ENCODE measurements at regions not wholly inside any gene's neighbourhood (a gene's known extent, or its start where the extent isn't known, plus 50 kb on each side); places are given as distances from the start of the nearest gene placed in this dataset.
"Not testable (repeated sequence)": the region's sequence is repeated elsewhere in the genome, so short reads cannot be mapped to it uniquely, and the experiment has no call there.

DNA sequence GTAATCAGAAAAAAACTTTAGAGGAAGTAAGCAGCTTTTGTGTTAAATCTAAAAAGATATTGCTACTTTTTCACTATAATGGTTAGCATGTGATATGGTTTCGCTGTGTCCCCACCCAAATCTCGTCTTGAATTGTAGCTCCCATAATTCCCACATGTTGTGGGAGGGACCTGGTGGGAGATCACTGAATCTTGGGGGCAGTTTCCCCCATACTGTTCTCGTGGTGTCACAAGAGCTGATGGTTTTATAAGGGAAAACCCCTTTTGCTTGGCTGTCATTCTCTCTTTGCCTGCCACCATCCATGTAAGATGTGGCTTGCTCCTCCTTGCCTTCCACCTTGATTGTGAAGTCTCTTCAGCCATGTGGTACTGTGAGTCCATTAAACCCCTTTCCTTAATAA lies 117.1 kb downstream of the KCNJ2 start:
- Mint-ChIP-seq H3K9me3 (peaks cover 0 to 4% (median 3%) of the 10 kb centered on the region in 7 donors), H3K4me1 (no peaks in the 10 kb centered on the region), H3K4me3 (no peak overlapping the region), H3K27me3 (no peaks in the 10 kb centered on the region), H3K36me3 (no peaks in the 10 kb centered on the region), H3K27ac (no peak overlapping the region)
- no peak overlapping the region for H3K27ac ChIP-seq (ENCODE audit: insufficient read depth, low read length, poor library complexity, severe bottlenecking)
- H3K4me3 ChIP-seq (ENCODE audit: low read depth, low read length), result no peak overlapping the region
- no peaks in the 10 kb centered on the region for H3K9me3 ChIP-seq (ENCODE audit: control insufficient read depth in 2 of 2, low read length in 2 of 2)
- H3K27me3 ChIP-seq (ENCODE audit: control insufficient read depth, insufficient read depth, low read length), result no peaks in the 10 kb centered on the region
- DNase-seq, result no peak
- no peaks in the 10 kb centered on the region for H3K36me3 ChIP-seq (ENCODE audit: control insufficient read depth, insufficient read depth, low read length)
- ATAC-seq (ENCODE audit: low read depth in 2 of 2), result no peak
- no peaks in the 10 kb centered on the region for H3K4me1 ChIP-seq (ENCODE audit: control insufficient read depth, insufficient read depth, low read length, poor library complexity, severe bottlenecking)

DNA sequence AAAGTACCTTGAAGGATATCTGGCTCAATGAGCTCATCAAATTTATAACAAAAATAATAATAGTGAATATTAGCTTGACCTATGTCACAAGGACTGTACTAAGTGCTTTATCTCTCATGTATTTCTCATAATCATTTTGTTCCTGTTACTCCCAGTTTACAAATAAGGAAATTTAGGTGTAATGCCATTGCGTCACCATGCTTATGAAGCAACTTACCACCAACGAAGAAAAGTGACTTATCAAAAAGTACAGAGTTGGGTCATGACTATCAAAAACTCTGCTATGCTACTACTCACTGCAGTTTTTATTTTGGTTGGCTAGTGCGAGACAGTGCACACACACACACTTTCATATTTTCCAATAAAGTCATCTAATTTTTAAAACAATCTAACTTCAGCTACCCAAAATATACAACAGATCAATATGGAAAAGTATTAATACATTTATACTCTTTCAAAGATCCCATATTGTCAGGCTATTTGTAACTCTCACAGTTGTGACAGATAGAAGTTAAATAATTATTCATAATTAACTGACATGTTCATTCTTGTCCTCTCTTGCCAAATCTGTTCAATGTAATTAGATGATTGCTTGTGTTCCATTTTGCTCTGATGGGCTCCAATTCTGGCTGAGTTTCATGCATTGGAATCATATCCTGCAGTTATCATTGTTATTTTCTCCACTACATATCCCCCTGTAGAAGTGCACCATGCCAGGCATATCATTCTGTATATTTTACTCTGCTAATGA lies 119.4 kb downstream of the KCNJ2 start:
- Histone ChIP-seq H3K27ac (ENCODE audit: insufficient read depth, low read length, poor library complexity, severe bottlenecking) (no peak overlapping the region), H3K27me3 (ENCODE audit: control insufficient read depth, insufficient read depth, low read length) (no peaks in the 10 kb centered on the region), H3K4me1 (ENCODE audit: control insufficient read depth, insufficient read depth, low read length, poor library complexity, severe bottlenecking) (no peaks in the 10 kb centered on the region), H3K36me3 (ENCODE audit: control insufficient read depth, insufficient read depth, low read length) (no peaks in the 10 kb centered on the region), H3K4me3 (ENCODE audit: low read depth, low read length) (no peak overlapping the region), H3K9me3 (ENCODE audit: control insufficient read depth in 2 of 2, low read length in 2 of 2) (no peaks in the 10 kb centered on the region)
- ATAC-seq (ENCODE audit: low read depth in 2 of 2), result no peak
- H3K27me3 Mint-ChIP-seq, result no peaks in the 10 kb centered on the region
- no peak overlapping the region for H3K4me3 Mint-ChIP-seq
- no peak for DNase-seq
- no peak overlapping the region for H3K27ac Mint-ChIP-seq
- no peaks in the 10 kb centered on the region for H3K4me1 Mint-ChIP-seq
- no peaks in the 10 kb centered on the region for H3K36me3 Mint-ChIP-seq
- peaks cover 0 to 11% (median 4%) of the 10 kb centered on the region in 7 donors for H3K9me3 Mint-ChIP-seq

DNA sequence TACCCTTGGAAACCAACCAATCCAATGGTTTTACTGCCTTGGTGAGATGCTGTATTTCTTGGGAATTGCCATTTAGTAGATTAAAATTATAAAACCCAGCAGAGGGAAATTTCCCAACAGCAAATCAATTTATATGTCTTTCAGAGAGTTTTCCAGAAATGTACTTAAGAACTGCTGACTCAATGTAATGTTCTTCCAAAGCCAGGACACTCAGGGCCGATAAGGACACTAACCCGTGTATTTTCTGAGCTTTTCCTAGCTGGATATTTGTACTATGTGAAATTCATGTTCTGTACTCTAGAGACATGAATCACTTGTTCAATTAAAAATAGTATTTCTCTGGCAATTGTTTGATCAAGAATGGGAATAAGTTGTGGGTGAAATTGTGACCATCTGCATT lies 121.4 kb downstream of the KCNJ2 start:
- no peak for ATAC-seq (ENCODE audit: low read depth in 2 of 2)
- no peak overlapping the region for H3K27ac ChIP-seq (ENCODE audit: insufficient read depth, low read length, poor library complexity, severe bottlenecking)
- H3K36me3 Mint-ChIP-seq, result no peaks in the 10 kb centered on the region
- no peaks in the 10 kb centered on the region for H3K9me3 ChIP-seq (ENCODE audit: control insufficient read depth in 2 of 2, low read length in 2 of 2)
- H3K27ac Mint-ChIP-seq, result no peak overlapping the region
- no peaks in the 10 kb centered on the region for H3K4me1 ChIP-seq (ENCODE audit: control insufficient read depth, insufficient read depth, low read length, poor library complexity, severe bottlenecking)
- no peak overlapping the region for H3K4me3 Mint-ChIP-seq
- no peaks in the 10 kb centered on the region for H3K36me3 ChIP-seq (ENCODE audit: control insufficient read depth, insufficient read depth, low read length)
- no peaks in the 10 kb centered on the region for H3K4me1 Mint-ChIP-seq
- H3K4me3 ChIP-seq (ENCODE audit: low read depth, low read length), result no peak overlapping the region
- H3K27me3 ChIP-seq (ENCODE audit: control insufficient read depth, insufficient read depth, low read length), result no peaks in the 10 kb centered on the region
- H3K9me3 Mint-ChIP-seq, result peaks cover 0 to 13% (median 2%) of the 10 kb centered on the region in 7 donors
- H3K27me3 Mint-ChIP-seq, result no peaks in the 10 kb centered on the region
- DNase-seq, result no peak

DNA sequence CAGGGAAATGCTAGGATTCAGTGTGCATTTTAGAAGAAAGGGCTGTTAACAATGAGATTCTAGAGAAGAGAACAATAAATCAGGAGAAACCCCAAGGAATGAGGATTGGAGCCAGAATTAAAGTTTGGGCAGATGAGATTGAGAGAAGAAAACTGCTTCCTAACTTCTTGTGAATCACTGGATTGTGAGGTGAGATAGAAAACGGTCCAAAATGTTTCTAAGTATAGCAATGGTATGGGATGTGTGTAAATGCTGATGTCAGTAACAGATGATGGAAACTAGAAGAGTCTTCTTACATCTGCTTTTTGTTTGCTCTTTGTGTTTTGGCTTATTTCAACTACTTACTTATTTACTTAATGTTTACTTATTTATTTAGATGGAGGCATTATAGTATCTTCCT lies 123.0 kb downstream of the KCNJ2 start:
- no peak overlapping the region for H3K4me3 ChIP-seq (ENCODE audit: low read depth, low read length)
- Mint-ChIP-seq H3K4me3 (no peak overlapping the region), H3K4me1 (no peaks in the 10 kb centered on the region), H3K9me3 (peaks cover 0 to 13% (median 8%) of the 10 kb centered on the region in 7 donors), H3K36me3 (no peaks in the 10 kb centered on the region), H3K27me3 (no peaks in the 10 kb centered on the region), H3K27ac (no peak overlapping the region)
- no peaks in the 10 kb centered on the region for H3K36me3 ChIP-seq (ENCODE audit: control insufficient read depth, insufficient read depth, low read length)
- ATAC-seq (ENCODE audit: low read depth in 2 of 2) (no peak), DNase-seq (no peak)
- H3K4me1 ChIP-seq (ENCODE audit: control insufficient read depth, insufficient read depth, low read length, poor library complexity, severe bottlenecking), result no peaks in the 10 kb centered on the region
- peaks cover 0 to 1% of the 10 kb centered on the region in 2 experiments for H3K9me3 ChIP-seq (ENCODE audit: control insufficient read depth in 2 of 2, low read length in 2 of 2)
- no peaks in the 10 kb centered on the region for H3K27me3 ChIP-seq (ENCODE audit: control insufficient read depth, insufficient read depth, low read length)
- H3K27ac ChIP-seq (ENCODE audit: insufficient read depth, low read length, poor library complexity, severe bottlenecking), result no peak overlapping the region

DNA sequence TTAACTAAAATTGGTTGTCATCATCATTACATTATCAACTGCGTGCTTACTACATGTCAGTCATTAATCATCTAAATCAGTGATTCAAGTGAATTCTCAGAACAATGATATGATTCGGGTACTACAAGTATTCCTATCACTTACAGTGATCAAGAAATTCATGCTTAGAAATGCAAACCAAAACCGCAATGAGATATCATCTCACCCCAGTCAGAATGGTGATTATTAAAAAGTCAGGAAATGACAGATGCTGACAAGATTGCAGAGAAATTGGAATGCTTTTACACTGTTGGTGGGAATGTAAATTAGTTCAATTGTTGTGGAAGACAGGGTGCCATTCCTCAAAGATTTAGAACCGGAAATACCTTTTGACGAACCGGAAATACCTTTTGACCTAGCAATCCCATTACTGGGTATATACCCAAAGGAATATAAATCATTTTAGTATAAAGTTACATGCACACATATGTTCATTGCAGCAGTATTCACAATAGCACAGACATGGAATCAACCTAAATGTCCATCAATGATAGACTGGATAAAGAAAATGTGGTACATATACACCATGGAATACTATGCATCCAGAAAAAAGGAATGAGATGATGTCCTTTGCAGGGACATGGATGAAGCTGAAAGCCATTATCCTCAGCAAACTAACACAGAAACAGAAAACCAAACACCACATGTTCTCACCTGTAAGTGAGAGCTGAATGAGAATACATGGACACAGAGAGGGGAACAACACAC lies 124.4 kb downstream of the KCNJ2 start:
- H3K27ac ChIP-seq (ENCODE audit: insufficient read depth, low read length, poor library complexity, severe bottlenecking); ATAC-seq (ENCODE audit: low read depth in 2 of 2): not testable (repeated sequence)

DNA sequence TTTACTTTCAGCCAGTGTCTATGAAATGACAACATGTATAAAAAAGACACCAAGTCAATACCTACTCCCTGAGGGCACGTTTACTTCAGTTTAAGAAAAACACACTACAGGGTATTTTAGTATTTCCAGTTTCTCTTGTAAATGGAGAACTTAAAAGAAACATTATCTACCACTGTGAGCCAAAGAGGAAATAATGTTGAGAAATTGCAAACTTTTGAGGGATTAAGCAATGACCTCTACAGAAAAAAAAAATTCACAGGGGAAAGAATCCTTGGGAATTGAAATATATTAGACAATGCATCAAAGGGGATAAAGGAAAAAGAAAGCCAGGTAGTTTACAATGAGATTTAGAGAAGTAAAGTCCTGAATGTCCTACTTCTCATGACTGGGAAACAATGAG lies 126.0 kb downstream of the KCNJ2 start:
- no peaks in the 10 kb centered on the region for H3K4me1 ChIP-seq (ENCODE audit: control insufficient read depth, insufficient read depth, low read length, poor library complexity, severe bottlenecking)
- no peaks in the 10 kb centered on the region for H3K27me3 ChIP-seq (ENCODE audit: control insufficient read depth, insufficient read depth, low read length)
- Mint-ChIP-seq H3K27me3 (no peaks in the 10 kb centered on the region), H3K27ac (no peak overlapping the region), H3K36me3 (no peaks in the 10 kb centered on the region), H3K4me3 (no peak overlapping the region), H3K4me1 (no peaks in the 10 kb centered on the region), H3K9me3 (peaks cover 0 to 18% (median 8%) of the 10 kb centered on the region in 7 donors)
- no peaks in the 10 kb centered on the region for H3K36me3 ChIP-seq (ENCODE audit: control insufficient read depth, insufficient read depth, low read length)
- peaks cover 0 to 1% of the 10 kb centered on the region in 2 experiments for H3K9me3 ChIP-seq (ENCODE audit: control insufficient read depth in 2 of 2, low read length in 2 of 2)
- DNase-seq, result no peak
- H3K4me3 ChIP-seq (ENCODE audit: low read depth, low read length), result no peak overlapping the region
- no peak overlapping the region for H3K27ac ChIP-seq (ENCODE audit: insufficient read depth, low read length, poor library complexity, severe bottlenecking)
- no peak for ATAC-seq (ENCODE audit: low read depth in 2 of 2)

More for the DNA sequence above, 124.4 kb downstream of the KCNJ2 start:
- H3K36me3 ChIP-seq (ENCODE audit: control insufficient read depth, insufficient read depth, low read length); H3K4me3 Mint-ChIP-seq; H3K27me3 Mint-ChIP-seq; H3K4me3 ChIP-seq (ENCODE audit: low read depth, low read length); H3K27me3 ChIP-seq (ENCODE audit: control insufficient read depth, insufficient read depth, low read length); H3K27ac Mint-ChIP-seq; H3K9me3 ChIP-seq (ENCODE audit: control insufficient read depth in 2 of 2, low read length in 2 of 2); DNase-seq; H3K36me3 Mint-ChIP-seq; H3K4me1 ChIP-seq (ENCODE audit: control insufficient read depth, insufficient read depth, low read length, poor library complexity, severe bottlenecking); H3K4me1 Mint-ChIP-seq: not testable (repeated sequence)
- H3K9me3 Mint-ChIP-seq, result peaks cover 0 to 13% (median 8%) of the 10 kb centered on the region in 7 donors

DNA sequence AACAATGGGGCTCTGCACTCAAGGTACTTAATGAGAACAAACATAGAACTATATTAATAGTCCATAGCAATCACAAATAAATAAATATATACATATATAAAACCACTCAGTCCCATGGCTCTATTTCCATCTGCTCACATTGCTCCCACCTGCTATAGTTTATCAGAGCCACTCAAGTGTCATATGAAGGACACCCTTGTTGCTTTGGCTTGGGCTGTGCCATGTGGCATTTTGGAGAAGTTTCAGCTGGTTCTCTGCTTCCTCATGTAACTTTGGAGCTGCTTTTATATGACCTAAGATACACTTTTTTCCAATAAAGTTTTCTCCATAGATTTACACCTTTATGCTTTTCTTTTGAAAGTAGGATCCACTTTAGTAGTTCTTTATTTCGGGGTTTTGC lies 126.4 kb downstream of the KCNJ2 start:
- Mint-ChIP-seq H3K27me3 (no peaks in the 10 kb centered on the region), H3K9me3 (peaks cover 0 to 18% (median 8%) of the 10 kb centered on the region in 7 donors), H3K36me3 (no peaks in the 10 kb centered on the region), H3K27ac (no peak overlapping the region), H3K4me3 (no peak overlapping the region), H3K4me1 (no peaks in the 10 kb centered on the region)
- no peaks in the 10 kb centered on the region for H3K27me3 ChIP-seq (ENCODE audit: control insufficient read depth, insufficient read depth, low read length)
- H3K9me3 ChIP-seq (ENCODE audit: control insufficient read depth in 2 of 2, low read length in 2 of 2), result peaks cover 0 to 1% of the 10 kb centered on the region in 2 experiments
- no peaks in the 10 kb centered on the region for H3K4me1 ChIP-seq (ENCODE audit: control insufficient read depth, insufficient read depth, low read length, poor library complexity, severe bottlenecking)
- no peak overlapping the region for H3K27ac ChIP-seq (ENCODE audit: insufficient read depth, low read length, poor library complexity, severe bottlenecking)
- DNase-seq, result no peak
- no peak overlapping the region for H3K4me3 ChIP-seq (ENCODE audit: low read depth, low read length)
- H3K36me3 ChIP-seq (ENCODE audit: control insufficient read depth, insufficient read depth, low read length), result no peaks in the 10 kb centered on the region
- no peak for ATAC-seq (ENCODE audit: low read depth in 2 of 2)

DNA sequence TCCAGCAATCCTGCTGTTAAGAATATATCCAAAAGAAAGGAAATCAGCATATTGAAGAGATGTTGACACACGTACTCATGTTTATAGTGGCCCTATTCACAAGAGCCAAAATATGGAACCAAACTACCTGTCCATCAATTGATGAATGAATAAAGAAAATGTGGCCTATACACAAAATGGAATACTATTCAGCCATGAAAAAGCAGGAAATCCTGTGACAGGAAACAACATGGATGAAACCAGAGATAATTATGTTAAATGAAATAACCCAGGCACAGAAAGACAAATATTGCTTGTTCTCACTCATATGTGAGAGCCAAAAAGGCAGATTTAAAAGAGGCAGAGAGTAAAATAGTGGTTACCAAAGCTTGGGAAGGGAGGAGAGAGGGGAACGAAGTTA lies 127.1 kb downstream of the KCNJ2 start:
- H3K9me3 Mint-ChIP-seq, result peaks cover 0 to 18% (median 8%) of the 10 kb centered on the region in 7 donors
- Histone ChIP-seq H3K9me3 (ENCODE audit: control insufficient read depth in 2 of 2, low read length in 2 of 2) (peaks cover 0 to 1% of the 10 kb centered on the region in 2 experiments), H3K36me3 (ENCODE audit: control insufficient read depth, insufficient read depth, low read length) (no peaks in the 10 kb centered on the region), H3K27me3 (ENCODE audit: control insufficient read depth, insufficient read depth, low read length) (no peaks in the 10 kb centered on the region), H3K4me1 (ENCODE audit: control insufficient read depth, insufficient read depth, low read length, poor library complexity, severe bottlenecking) (no peaks in the 10 kb centered on the region), H3K27ac (ENCODE audit: insufficient read depth, low read length, poor library complexity, severe bottlenecking) (no peak overlapping the region), H3K4me3 (ENCODE audit: low read depth, low read length) (no peak overlapping the region)
- no peaks in the 10 kb centered on the region for H3K36me3 Mint-ChIP-seq
- H3K27me3 Mint-ChIP-seq, result no peaks in the 10 kb centered on the region
- no peaks in the 10 kb centered on the region for H3K4me1 Mint-ChIP-seq
- no peak overlapping the region for H3K27ac Mint-ChIP-seq
- DNase-seq (no peak), ATAC-seq (ENCODE audit: low read depth in 2 of 2) (no peak)
- H3K4me3 Mint-ChIP-seq, result no peak overlapping the region
